UCSD-AML1 (cell line): ENCODE measurements at regions not wholly inside any gene's neighbourhood (a gene's known extent, or its start where the extent isn't known, plus 50 kb on each side); places are given as distances from the start of the nearest gene placed in this dataset.
A peak's percentile ranks its signal among the peaks of the same experiment; 100 is the strongest.
"Not testable (repeated sequence)": the region's sequence is repeated elsewhere in the genome, so short reads cannot be mapped to it uniquely, and the experiment has no call there.

Experiments used
- DNase-seq: peaks from one replicate; lab custom pipeline; 2025; ENCODE audit not compliant: unreplicated experiment; lab: John Stamatoyannopoulos, UW

GRCh38 chr4:109378511-109378910 lies 55.1 kb upstream of the SEC24B start:
- DNase-seq: no peak

- no peak for DNase-seq
Observed at GRCh38 chr4:109378076-109378475, 55.5 kb upstream of the SEC24B start.

- no peak for DNase-seq
Observed at GRCh38 chr4:109375778-109376414, 57.7 kb upstream of the SEC24B start.

GRCh38 chr4:109368661-109369060 lies 65.0 kb upstream of the SEC24B start:
- DNase-seq: no peak

- DNase-seq: no peak
Observed at GRCh38 chr4:109365939-109366338, 63.5 kb upstream of the COL25A1 start.

- DNase-seq: not testable (repeated sequence)
Observed at GRCh38 chr4:109365297-109365696, 62.8 kb upstream of the COL25A1 start.

GRCh38 chr4:109359040-109359646 lies 56.7 kb upstream of the COL25A1 start:
- DNase-seq: peak; percentile 19

- no peak for DNase-seq
Observed at GRCh38 chr4:109355835-109356234, 53.4 kb upstream of the COL25A1 start.

- DNase-seq: no peak
Observed at GRCh38 chr4:109352941-109353340, 50.5 kb upstream of the COL25A1 start.
